H1 (cell line): ENCODE measurements at regions not wholly inside any gene's neighbourhood (a gene's known extent, or its start where the extent isn't known, plus 50 kb on each side); places are given as distances from the start of the nearest gene placed in this dataset.

Experiments used
- CTCF ChIA-PET: fragments of 300-600 bp; sonication (Branson Sonifier 250); formaldehyde crosslinking; loops from one replicate; lab custom pipeline; 2021; ENCODE audit not compliant: partially characterized antibody; lab: Charles Lee
- POLR2A ChIA-PET: fragments of 300-600 bp; sonication (Branson Sonifier 250); formaldehyde crosslinking; loops from one replicate; lab custom pipeline; 2021; ENCODE audit warnings: inconsistent platforms; ENCODE audit not compliant: partially characterized antibody; lab: Charles Lee
- DNase-seq, 2 experiments: peaks; one replicate each; pipeline versions ENCODE4 v3.0.0 to v3.0.0-alpha.2; 2010 to 2022; ENCODE audit warnings: low spot score in 2 of 2, low read depth in 1 of 2, mixed read lengths in 1 of 2
- FAIRE-seq: peaks from 2 replicates; lab custom pipeline; 2011; peaks lifted over from hg19 to GRCh38; lab: Jason Lieb, UNC
- H2AFZ ChIP-seq: 2 replicates; pipeline ENCODE4 v1.8.1; 2012; ENCODE audit warnings: low read length, inconsistent platforms
- H2AK5ac ChIP-seq: 2 replicates; pipeline ENCODE4 v1.6.1; 2013; ENCODE audit warnings: low read depth, low read length
- H2BK120ac ChIP-seq: replicated peaks from 2 replicates; pipeline ENCODE3; 2013; ENCODE audit warnings: low read depth, low read length, inconsistent platforms
- H2BK12ac ChIP-seq: 2 replicates; pipeline ENCODE4 v1.6.1; 2013; ENCODE audit warnings: low read depth, low read length
- H2BK15ac ChIP-seq: 2 replicates; pipeline ENCODE4 v1.6.1; 2013; ENCODE audit warnings: low read length
- H2BK20ac ChIP-seq: 2 replicates; pipeline ENCODE4 v1.6.1; 2013; ENCODE audit warnings: low read length
- H2BK5ac ChIP-seq: 2 replicates; pipeline ENCODE4 v1.6.1; 2013; ENCODE audit warnings: low read depth, low read length
- H3K14ac ChIP-seq: 2 replicates; pipeline ENCODE4 v1.6.1; 2013; ENCODE audit warnings: inconsistent platforms; ENCODE audit not compliant: insufficient read length
- H3K18ac ChIP-seq: 2 replicates; pipeline ENCODE4 v1.6.1; 2013; ENCODE audit warnings: low read length; ENCODE audit errors: extremely low read depth
- H3K23ac ChIP-seq: 2 replicates; pipeline ENCODE4 v1.6.1; 2013; ENCODE audit warnings: inconsistent platforms; ENCODE audit not compliant: insufficient read length
- H3K23me2 ChIP-seq: 2 replicates; pipeline ENCODE4 v1.6.1; 2013; ENCODE audit warnings: low read depth, low read length
- H3K27ac ChIP-seq: 2 replicates; pipeline ENCODE4 v1.6.1; 2011; ENCODE audit warnings: low read depth, low read length, inconsistent platforms
- H3K27me3 ChIP-seq, 4 experiments: replicated peaks in 1 of 4; 1 replicate in 1 of 4; 2 replicates in 3 of 4; pipeline versions ENCODE4 v1.6.1 to v1.8.1; 2011 to 2013; ENCODE audit warnings: low read length in 3 of 4, mild to moderate bottlenecking in 3 of 4, inconsistent platforms in 2 of 4, mixed read lengths in 2 of 4, moderate library complexity in 1 of 4; ENCODE audit not compliant: control insufficient read depth in 3 of 4, insufficient read depth in 3 of 4; ENCODE audit errors: extremely low read depth in 1 of 4
- H3K36me3 ChIP-seq, 4 experiments: 2 replicates each; pipeline versions ENCODE4 v1.6.1 to v1.8.1; 2011 to 2013; ENCODE audit warnings: mild to moderate bottlenecking in 4 of 4, low read length in 3 of 4, moderate library complexity in 2 of 4, control low read depth in 1 of 4, inconsistent platforms in 1 of 4; ENCODE audit not compliant: insufficient read depth in 4 of 4, control insufficient read depth in 2 of 4
- H3K4ac ChIP-seq: replicated peaks from 2 replicates; pipeline ENCODE3; 2013; ENCODE audit warnings: low read length, low read depth, mixed read lengths, inconsistent platforms; ENCODE audit not compliant: insufficient read length
- H3K4me1 ChIP-seq, 4 experiments: replicated peaks in 1 of 4; 1 replicate in 1 of 4; 2 replicates in 3 of 4; pipeline versions ENCODE4 v1.6.1 to v1.8.1; 2011 to 2013; ENCODE audit warnings: low read length in 3 of 4, inconsistent platforms in 2 of 4, mixed read lengths in 1 of 4; ENCODE audit not compliant: insufficient read depth in 4 of 4, control insufficient read depth in 3 of 4
- H3K4me2 ChIP-seq, 2 experiments: 2 replicates each; pipeline versions ENCODE4 v1.6.1 to v1.8.1; 2011 to 2013; ENCODE audit warnings: low read depth in 2 of 2, low read length in 2 of 2, control low read depth in 1 of 2, inconsistent platforms in 1 of 2, mild to moderate bottlenecking in 1 of 2; ENCODE audit not compliant: insufficient read depth in 1 of 2
- H3K4me3 ChIP-seq, 4 experiments: fragments of 200-600, 300-600 bp in 1 of 4; sonication (generic), shearing (Covaris generic), sonication (Bioruptor Twin) in 1 of 4; 2 replicates each; pipeline versions ENCODE4 v1.5.1 to v1.8.1; 2011 to 2016; ENCODE audit warnings: low read length in 4 of 4, low read depth in 3 of 4, control low read depth in 2 of 4, inconsistent platforms in 2 of 4, mild to moderate bottlenecking in 2 of 4, mixed read lengths in 1 of 4, moderate library complexity in 1 of 4; ENCODE audit not compliant: insufficient read depth in 2 of 4; ENCODE audit errors: extremely low read depth in 1 of 4
- H3K56ac ChIP-seq: replicated peaks from 2 replicates; pipeline ENCODE3; 2013; ENCODE audit warnings: low read depth, mild to moderate bottlenecking, mixed read lengths, low read length, inconsistent platforms; ENCODE audit not compliant: insufficient read length
- H3K79me1 ChIP-seq: 2 replicates; pipeline ENCODE4 v1.6.1; 2013; ENCODE audit warnings: low read depth, low read length, control low read depth
- H3K79me2 ChIP-seq, 2 experiments: 2 replicates each; pipeline versions ENCODE4 v1.6.1 to v1.8.1; 2012 to 2013; ENCODE audit warnings: low read length in 2 of 2, mild to moderate bottlenecking in 2 of 2, inconsistent platforms in 1 of 2; ENCODE audit not compliant: insufficient read depth in 2 of 2, control insufficient read depth in 1 of 2
- H3K9ac ChIP-seq, 4 experiments: replicated peaks in 1 of 4; 1 replicate in 1 of 4; 2 replicates in 3 of 4; pipeline versions ENCODE4 v1.6.1 to v1.8.1; 2011 to 2013; ENCODE audit warnings: low read depth in 3 of 4, low read length in 3 of 4, control low read depth in 2 of 4, mild to moderate bottlenecking in 2 of 4, moderate library complexity in 2 of 4, inconsistent platforms in 1 of 4; ENCODE audit errors: extremely low read depth in 1 of 4
- H3K9me3 ChIP-seq, 2 experiments: 2 replicates each; pipeline versions ENCODE4 v1.6.1 to v1.8.1; 2012 to 2013; ENCODE audit warnings: mild to moderate bottlenecking in 2 of 2, moderate library complexity in 2 of 2, control low read depth in 1 of 2, inconsistent platforms in 1 of 2, low read depth in 1 of 2, low read length in 1 of 2, mixed read lengths in 1 of 2; ENCODE audit not compliant: insufficient read depth in 2 of 2
- H4K20me1 ChIP-seq, 2 experiments: replicated peaks in 1 of 2; 2 replicates each; pipeline versions ENCODE3 to v1.8.1; 2011 to 2013; ENCODE audit warnings: inconsistent platforms in 2 of 2, low read length in 2 of 2, mild to moderate bottlenecking in 1 of 2; ENCODE audit not compliant: insufficient read depth in 2 of 2, control insufficient read depth in 1 of 2
- H4K5ac ChIP-seq: 2 replicates; pipeline ENCODE4 v1.6.1; 2013; ENCODE audit warnings: low read length, low read depth, mixed read lengths, inconsistent platforms; ENCODE audit not compliant: insufficient read length
- H4K8ac ChIP-seq: 2 replicates; pipeline ENCODE4 v1.8.0; 2013; ENCODE audit warnings: mild to moderate bottlenecking, moderate library complexity, low read length, inconsistent platforms; ENCODE audit not compliant: insufficient read depth; ENCODE audit errors: extremely low read depth
- H4K91ac ChIP-seq: replicated peaks from 2 replicates; pipeline ENCODE3; 2013; ENCODE audit warnings: low read length, mixed read lengths, inconsistent platforms; ENCODE audit not compliant: insufficient read length
- BCL11A ChIP-seq, 2 experiments: IDR thresholded peaks; one replicate each; pipeline ENCODE4 v1.6.1; 2011; ENCODE audit warnings: low read depth in 2 of 2, low read length in 2 of 2, mild to moderate bottlenecking in 2 of 2
- CHD1 ChIP-seq: IDR thresholded peaks from 2 replicates; pipeline ENCODE4 v1.6.1; 2012; ENCODE audit warnings: low read depth, low read length, improper control_type of control experiment
- EP300 ChIP-seq, 2 experiments: IDR thresholded peaks; 1 replicate in 1 of 2; 2 replicates in 1 of 2; pipeline ENCODE4 v1.6.1; 2011 to 2012; ENCODE audit warnings: low read depth in 2 of 2, low read length in 2 of 2, mild to moderate bottlenecking in 2 of 2, borderline replicate concordance in 1 of 2, inconsistent platforms in 1 of 2, moderate library complexity in 1 of 2
- GABPA ChIP-seq: IDR thresholded peaks from 2 replicates; pipeline ENCODE4 v1.6.1; 2011; ENCODE audit warnings: mild to moderate bottlenecking, low read length, moderate library complexity, borderline replicate concordance; ENCODE audit not compliant: insufficient read depth
- HDAC2 ChIP-seq, 2 experiments: fragments of 300-600 bp in 1 of 2; sonication (generic) in 1 of 2; IDR thresholded peaks; 2 replicates each; pipeline ENCODE4 v1.6.1; 2011 to 2012; ENCODE audit warnings: low read depth in 2 of 2, low read length in 2 of 2, mild to moderate bottlenecking in 2 of 2, moderate library complexity in 2 of 2, borderline replicate concordance in 1 of 2, inconsistent platforms in 1 of 2
- SAP30 ChIP-seq: fragments of 300-600 bp; sonication (generic); IDR thresholded peaks from 2 replicates; pipeline ENCODE4 v1.7.1; 2012; ENCODE audit warnings: low read length, moderate library complexity, mild to moderate bottlenecking, inconsistent platforms; ENCODE audit not compliant: insufficient read depth, insufficient replicate concordance
- SIN3A ChIP-seq, 2 experiments: IDR thresholded peaks in 1 of 2; conservative IDR thresholded peaks in 1 of 2; 2 replicates each; pipeline ENCODE4 v1.6.1; 2011 to 2012; ENCODE audit warnings: low read length in 2 of 2, improper control_type of control experiment in 1 of 2, low read depth in 1 of 2, mild to moderate bottlenecking in 1 of 2
- SP1 ChIP-seq: IDR thresholded peaks from 2 replicates; pipeline ENCODE4 v1.6.1; 2011; ENCODE audit warnings: low read depth, low read length
- TCF12 ChIP-seq: IDR thresholded peaks from 2 replicates; pipeline ENCODE4 v1.6.1; 2011; ENCODE audit warnings: low read depth, mild to moderate bottlenecking, low read length
- WGBS, 2 experiments: shearing (Covaris generic) in 1 of 2; methylation state at CpG; one replicate each; pipeline versions ENCODE4 v1.1.6 to v1.1.7; 2013 to 2015; ENCODE audit warnings: low lambda C conversion rate in 2 of 2, mixed read lengths in 2 of 2, inconsistent platforms in 1 of 2, low coverage in 1 of 2, missing lambda C conversion rate in 1 of 2; ENCODE audit not compliant: insufficient replicate concordance in 2 of 2, insufficient coverage in 1 of 2, insufficient read length in 1 of 2; ENCODE audit errors: extremely low coverage in 1 of 2, missing lambda C conversion rate in 1 of 2; 5-methylcytosine and 5-hydroxymethylcytosine counted together
- TF ChIP-seq, protein P1 (sequence below): IDR thresholded peaks from 2 replicates; pipeline ENCODE4 v1.6.1; 2011; ENCODE audit warnings: low read length, improper control_type of control experiment

DNA sequence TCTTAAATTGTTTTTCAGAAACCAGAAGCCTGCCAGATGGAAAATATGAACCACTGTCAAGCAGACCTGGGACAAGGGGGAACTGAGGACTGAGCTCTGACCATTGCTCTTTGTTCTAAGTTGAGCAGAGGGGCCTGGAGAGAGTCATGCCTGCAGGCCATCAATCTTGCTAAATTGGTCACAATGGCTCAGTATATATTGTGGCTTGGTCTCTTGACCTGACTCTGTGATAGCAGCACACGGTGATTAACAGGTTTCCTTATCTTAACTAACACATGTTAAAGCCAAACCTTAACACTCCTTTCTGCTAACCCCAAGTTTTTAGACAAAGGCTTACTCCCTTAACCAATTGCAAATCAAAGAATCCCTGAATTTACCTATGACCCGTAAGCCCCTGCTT lies 1281.2 kb upstream of the NUDT12 start:
- Histone ChIP-seq H3K36me3 (no peaks in the 10 kb centered on the region), H3K79me2 (no peaks in the 10 kb centered on the region), H3K18ac (no peak overlapping the region), H3K14ac (no peak overlapping the region), H3K56ac (no peak overlapping the region), H4K91ac (no peak overlapping the region), H3K23me2 (no peaks in the 10 kb centered on the region), H2BK12ac (no peak overlapping the region), H3K4ac (no peak overlapping the region), H3K9ac (no peak overlapping the region), H2BK15ac (no peak overlapping the region), H4K5ac (no peak overlapping the region), H3K4me3 (no peak overlapping the region), H3K27ac (no peak overlapping the region), H3K9me3 (no peaks in the 10 kb centered on the region; a peak in 1 of 4 replicates), H2BK5ac (no peak overlapping the region), H4K20me1 (no peaks in the 10 kb centered on the region), H3K27me3 (no peaks in the 10 kb centered on the region), H2AFZ (peak overlapping the region; percentile 42; the same call in 1 of the 2 replicates), H3K4me2 (no peak overlapping the region), H3K23ac (no peak overlapping the region), H2BK120ac (no peak overlapping the region), H3K79me1 (no peaks in the 10 kb centered on the region), H2BK20ac (no peak overlapping the region), H4K8ac (no peak overlapping the region), H3K4me1 (peaks cover 0 to 17% (median 0%) of the 10 kb centered on the region in 4 experiments; a peak in 1 of 7 replicates), H2AK5ac (no peak overlapping the region)
- WGBS, 2 experiments, result 57% methylated on average over 2 of the region's 2 CpGs; no CpG with 5 or more reads in 1 of the 2 experiments
- DNase-seq (no peak), FAIRE-seq (peak; percentile 19)
- TF ChIP-seq EP300 (IDR thresholded peaks at IDR 0.05; ENCODE audit: borderline replicate concordance in 1 of 2, low read depth in 2 of 2, low read length in 2 of 2) (no peak), SIN3A (conservative IDR thresholded peaks at IDR 0.05 in 1 of 2, IDR thresholded peaks at IDR 0.05 in 1 of 2; ENCODE audit: low read depth in 1 of 2, low read length in 2 of 2) (no peak), SP1 (no peak), CHD1 (no peak), TCF12 (no peak), SAP30 (no peak), HDAC2 (IDR thresholded peaks at IDR 0.05; ENCODE audit: borderline replicate concordance in 1 of 2, low read depth in 2 of 2, low read length in 2 of 2) (no peak), GABPA (no peak), BCL11A (IDR thresholded peaks at IDR 0.05; ENCODE audit: low read depth in 2 of 2, low read length in 2 of 2) (no peak)
- TF ChIP-seq, protein P1, sequence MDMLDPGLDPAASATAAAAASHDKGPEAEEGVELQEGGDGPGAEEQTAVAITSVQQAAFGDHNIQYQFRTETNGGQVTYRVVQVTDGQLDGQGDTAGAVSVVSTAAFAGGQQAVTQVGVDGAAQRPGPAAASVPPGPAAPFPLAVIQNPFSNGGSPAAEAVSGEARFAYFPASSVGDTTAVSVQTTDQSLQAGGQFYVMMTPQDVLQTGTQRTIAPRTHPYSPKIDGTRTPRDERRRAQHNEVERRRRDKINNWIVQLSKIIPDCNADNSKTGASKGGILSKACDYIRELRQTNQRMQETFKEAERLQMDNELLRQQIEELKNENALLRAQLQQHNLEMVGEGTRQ, result no peak
- CTCF ChIA-PET, result interaction anchor here (0.7 kb wide), 2 partner anchors 167 to 1048 kb away, joined by 3 to 4 read pairs; no protein-coding TSS in a partner anchor
- POLR2A ChIA-PET, result no interaction called here
